ENCODE measurements at regions not wholly inside any gene's neighbourhood (a gene's known extent, or its start where the extent isn't known, plus 50 kb on each side); places are given as distances from the start of the nearest gene placed in this dataset.

DNA sequence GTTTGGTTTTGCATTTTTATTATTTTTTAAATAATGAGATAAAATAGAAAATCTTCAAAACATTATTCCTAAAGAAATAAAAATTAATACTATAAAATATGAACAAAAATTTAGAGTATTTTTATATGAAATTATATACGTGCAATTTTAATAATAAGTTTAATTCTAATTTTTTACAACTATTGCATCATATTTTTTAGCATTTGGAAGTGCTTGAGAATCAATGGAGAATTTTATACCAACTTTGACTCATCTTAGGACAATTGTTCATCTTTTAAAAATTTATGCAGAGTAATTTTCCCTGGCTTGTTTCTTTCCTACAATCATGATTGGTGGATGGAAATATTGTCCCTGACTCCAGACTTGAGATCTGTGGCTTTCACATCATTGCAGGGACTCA, 362.5 kb downstream of the MRPL39 start:
- TF ChIP-seq, protein P1, sequence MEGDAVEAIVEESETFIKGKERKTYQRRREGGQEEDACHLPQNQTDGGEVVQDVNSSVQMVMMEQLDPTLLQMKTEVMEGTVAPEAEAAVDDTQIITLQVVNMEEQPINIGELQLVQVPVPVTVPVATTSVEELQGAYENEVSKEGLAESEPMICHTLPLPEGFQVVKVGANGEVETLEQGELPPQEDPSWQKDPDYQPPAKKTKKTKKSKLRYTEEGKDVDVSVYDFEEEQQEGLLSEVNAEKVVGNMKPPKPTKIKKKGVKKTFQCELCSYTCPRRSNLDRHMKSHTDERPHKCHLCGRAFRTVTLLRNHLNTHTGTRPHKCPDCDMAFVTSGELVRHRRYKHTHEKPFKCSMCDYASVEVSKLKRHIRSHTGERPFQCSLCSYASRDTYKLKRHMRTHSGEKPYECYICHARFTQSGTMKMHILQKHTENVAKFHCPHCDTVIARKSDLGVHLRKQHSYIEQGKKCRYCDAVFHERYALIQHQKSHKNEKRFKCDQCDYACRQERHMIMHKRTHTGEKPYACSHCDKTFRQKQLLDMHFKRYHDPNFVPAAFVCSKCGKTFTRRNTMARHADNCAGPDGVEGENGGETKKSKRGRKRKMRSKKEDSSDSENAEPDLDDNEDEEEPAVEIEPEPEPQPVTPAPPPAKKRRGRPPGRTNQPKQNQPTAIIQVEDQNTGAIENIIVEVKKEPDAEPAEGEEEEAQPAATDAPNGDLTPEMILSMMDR (conservative IDR thresholded peaks at IDR 0.05; ENCODE audit: low read length), result no peak
- no peak for TF ChIP-seq EZH2phosphoT487 (IDR thresholded peaks at IDR 0.05; ENCODE audit: borderline replicate concordance)

Measured in Loucy (cell line).